Kidney epithelial cell (primary cell): ENCODE measurements at regions not wholly inside any gene's neighbourhood (a gene's known extent, or its start where the extent isn't known, plus 50 kb on each side); places are given as distances from the start of the nearest gene placed in this dataset.

Experiments
- DNase-seq: peaks from one replicate; pipeline ENCODE4 v3.0.0-alpha.2; 2010; ENCODE audit warnings: low read depth
- H3K27me3 ChIP-seq: 2 replicates; pipeline ENCODE4 v1.6.0; 2011; ENCODE audit warnings: low read length; ENCODE audit not compliant: control insufficient read depth, insufficient read depth
- H3K36me3 ChIP-seq: 2 replicates; pipeline ENCODE4 v1.5.1; 2011; ENCODE audit warnings: low read length; ENCODE audit not compliant: control insufficient read depth, insufficient read depth
- H3K4me3 ChIP-seq: 2 replicates; pipeline ENCODE4 v1.5.1; 2011; ENCODE audit warnings: low read depth, mild to moderate bottlenecking, control low read depth, low read length
- TF ChIP-seq, protein P1 (sequence below): IDR thresholded peaks from 2 replicates; pipeline ENCODE4 v1.5.1; 2011; ENCODE audit warnings: mild to moderate bottlenecking, moderate library complexity, low read length, control low read depth, inconsistent platforms; ENCODE audit not compliant: insufficient read depth, poor library complexity, severe bottlenecking

DNA sequence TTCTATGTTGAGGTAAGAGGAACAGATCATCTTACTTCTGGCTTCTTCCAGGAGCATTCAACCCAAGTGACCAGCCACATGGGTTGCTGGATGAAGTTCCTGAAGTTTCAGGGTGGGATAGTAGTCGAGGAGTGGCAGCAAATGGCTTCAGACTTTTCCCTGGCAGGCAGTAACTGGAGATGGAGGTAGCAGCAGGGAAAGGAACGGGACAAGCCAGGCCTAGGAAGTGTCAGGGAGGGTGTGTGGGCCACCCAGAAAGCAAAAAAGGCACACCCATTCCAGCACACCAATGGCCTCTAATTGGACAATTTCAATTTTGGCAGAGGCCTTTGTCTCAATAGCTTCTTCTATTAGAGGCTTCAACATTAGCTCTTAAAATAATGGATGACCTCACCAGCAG lies 498.6 kb upstream of the ATP11B start:
- Histone ChIP-seq H3K36me3 (no peaks in the 10 kb centered on the region), H3K27me3 (no peaks in the 10 kb centered on the region), H3K4me3 (no peak overlapping the region)
- DNase-seq = no peak
- TF ChIP-seq, protein P1, sequence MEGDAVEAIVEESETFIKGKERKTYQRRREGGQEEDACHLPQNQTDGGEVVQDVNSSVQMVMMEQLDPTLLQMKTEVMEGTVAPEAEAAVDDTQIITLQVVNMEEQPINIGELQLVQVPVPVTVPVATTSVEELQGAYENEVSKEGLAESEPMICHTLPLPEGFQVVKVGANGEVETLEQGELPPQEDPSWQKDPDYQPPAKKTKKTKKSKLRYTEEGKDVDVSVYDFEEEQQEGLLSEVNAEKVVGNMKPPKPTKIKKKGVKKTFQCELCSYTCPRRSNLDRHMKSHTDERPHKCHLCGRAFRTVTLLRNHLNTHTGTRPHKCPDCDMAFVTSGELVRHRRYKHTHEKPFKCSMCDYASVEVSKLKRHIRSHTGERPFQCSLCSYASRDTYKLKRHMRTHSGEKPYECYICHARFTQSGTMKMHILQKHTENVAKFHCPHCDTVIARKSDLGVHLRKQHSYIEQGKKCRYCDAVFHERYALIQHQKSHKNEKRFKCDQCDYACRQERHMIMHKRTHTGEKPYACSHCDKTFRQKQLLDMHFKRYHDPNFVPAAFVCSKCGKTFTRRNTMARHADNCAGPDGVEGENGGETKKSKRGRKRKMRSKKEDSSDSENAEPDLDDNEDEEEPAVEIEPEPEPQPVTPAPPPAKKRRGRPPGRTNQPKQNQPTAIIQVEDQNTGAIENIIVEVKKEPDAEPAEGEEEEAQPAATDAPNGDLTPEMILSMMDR = no peak

DNA sequence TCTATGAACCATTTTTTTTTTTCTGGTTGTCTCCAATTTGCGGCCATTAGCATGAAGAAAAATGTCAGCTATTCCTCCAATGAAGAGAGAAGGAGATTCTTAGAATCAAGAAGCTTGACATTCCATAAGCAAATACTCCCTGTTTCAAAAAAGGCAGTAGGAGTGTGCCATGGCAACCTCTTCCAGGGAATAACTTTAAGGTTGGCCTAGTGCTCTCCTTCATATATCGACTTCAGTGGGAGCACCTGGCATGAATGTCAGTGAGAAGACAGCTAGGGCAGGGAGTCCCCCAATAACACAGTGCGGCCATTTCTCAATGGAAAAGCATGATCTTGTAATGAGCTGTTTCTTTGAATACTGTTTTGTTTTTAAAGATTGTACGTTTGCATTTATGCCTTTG lies 493.0 kb upstream of the ATP11B start:
- TF ChIP-seq, protein P1 = no peak
- no peak overlapping the region for H3K4me3 ChIP-seq
- H3K27me3 ChIP-seq = no peaks in the 10 kb centered on the region
- no peaks in the 10 kb centered on the region for H3K36me3 ChIP-seq
- DNase-seq = no peak

DNA sequence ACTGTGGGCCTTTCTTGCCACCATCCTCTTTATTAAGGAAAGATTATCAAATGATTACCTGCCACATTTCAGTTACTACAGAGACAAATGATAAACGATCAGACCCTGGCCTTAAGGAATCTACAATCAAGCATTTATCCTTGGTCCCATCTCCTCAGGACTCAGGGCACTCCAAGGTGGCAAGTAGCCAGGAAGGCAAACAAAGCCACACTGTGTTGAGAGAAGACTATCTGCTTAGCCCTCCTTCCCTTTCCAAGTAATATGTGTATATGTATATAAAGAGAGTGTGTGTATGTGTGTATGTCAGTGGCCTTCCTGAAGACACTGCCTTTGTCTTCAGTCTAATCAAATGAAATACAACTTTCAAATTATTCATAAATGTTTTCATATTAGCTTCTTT lies 490.1 kb upstream of the ATP11B start:
- no peak for DNase-seq
- H3K4me3 ChIP-seq = no peak overlapping the region
- H3K36me3 ChIP-seq = no peaks in the 10 kb centered on the region
- TF ChIP-seq, protein P1 = no peak
- H3K27me3 ChIP-seq = no peaks in the 10 kb centered on the region

DNA sequence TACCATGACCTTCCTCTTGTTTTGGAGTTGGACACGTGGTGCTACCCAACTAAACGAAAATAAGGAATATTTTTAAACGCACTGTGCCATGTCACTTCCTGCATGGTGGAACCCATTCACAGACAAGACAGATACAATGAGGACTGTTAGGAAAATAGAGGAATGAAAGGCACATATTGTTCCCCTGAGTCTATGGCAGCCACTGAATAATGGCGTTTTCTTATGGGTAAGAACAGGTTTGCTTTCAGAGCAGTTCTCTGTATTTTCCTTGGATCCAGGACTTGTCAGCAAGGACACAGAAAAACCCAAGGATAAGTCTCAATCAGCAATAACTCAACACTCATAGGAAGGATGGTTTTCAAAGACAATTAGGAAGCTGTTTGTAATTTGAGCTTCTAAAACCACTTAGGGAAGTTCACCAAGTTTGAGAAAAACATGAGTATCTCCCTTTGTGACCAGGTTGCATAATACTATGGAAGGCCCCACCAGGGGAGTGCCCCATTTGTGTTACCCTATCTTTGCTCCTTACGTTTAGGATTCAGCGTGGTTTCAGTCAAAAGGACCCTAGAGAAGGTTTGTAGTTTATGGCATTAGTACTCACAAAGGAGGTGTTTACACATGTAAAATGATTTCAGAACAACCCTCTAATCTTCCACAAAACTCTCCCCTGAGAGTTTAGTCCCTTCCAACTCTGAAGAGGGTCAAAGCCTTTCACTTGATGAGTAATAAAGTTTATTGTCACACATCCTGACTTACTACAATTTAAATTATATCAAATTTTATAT lies 487.2 kb upstream of the ATP11B start:
- Histone ChIP-seq H3K36me3 (no peaks in the 10 kb centered on the region), H3K4me3 (no peak overlapping the region), H3K27me3 (no peaks in the 10 kb centered on the region)
- DNase-seq = no peak
- TF ChIP-seq, protein P1 = no peak

DNA sequence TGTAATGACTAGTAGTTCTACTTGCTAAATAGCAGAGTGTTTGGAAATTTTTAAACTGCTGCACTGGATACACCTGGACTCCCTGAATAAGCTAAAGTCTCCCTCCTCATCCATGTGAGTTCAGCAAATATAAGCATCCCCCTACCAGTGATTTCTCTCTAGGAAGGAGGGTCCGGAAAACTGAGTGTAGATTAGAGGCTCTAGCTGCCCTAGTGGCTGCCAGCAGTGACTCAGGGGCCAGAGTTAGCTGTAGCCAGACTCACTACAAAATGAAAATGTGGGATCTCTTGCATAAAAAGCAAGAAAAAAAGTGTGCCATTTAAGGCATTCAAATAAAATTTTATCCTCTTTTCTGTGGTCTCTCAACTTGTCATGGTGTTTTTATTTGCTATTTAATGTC lies 485.0 kb upstream of the ATP11B start:
- TF ChIP-seq, protein P1 = no peak
- no peaks in the 10 kb centered on the region for H3K27me3 ChIP-seq

DNA sequence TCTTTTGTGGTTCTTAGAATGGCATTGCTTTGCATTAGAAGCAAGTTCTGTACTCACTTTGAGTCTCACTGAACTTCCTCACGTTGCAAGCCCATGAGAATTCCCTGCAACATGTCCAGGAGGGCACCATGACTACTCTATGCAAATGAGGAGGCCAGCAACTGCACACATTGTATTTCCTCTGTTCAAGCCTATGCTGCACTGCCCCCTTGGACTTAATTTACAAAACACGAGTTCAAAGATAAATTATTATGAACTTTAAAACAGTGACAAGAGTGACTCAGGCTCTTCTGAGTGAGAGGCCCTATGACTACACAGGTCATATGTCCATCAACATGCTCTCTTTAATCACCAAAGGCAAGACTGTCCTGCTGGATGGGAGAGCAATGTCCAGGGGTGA lies 484.2 kb upstream of the ATP11B start:
- H3K4me3 ChIP-seq = no peak overlapping the region
- TF ChIP-seq, protein P1 = no peak
- no peaks in the 10 kb centered on the region for H3K27me3 ChIP-seq
- no peaks in the 10 kb centered on the region for H3K36me3 ChIP-seq
- DNase-seq = no peak

More for the DNA sequence above, 485.0 kb upstream of the ATP11B start:
- no peak overlapping the region for H3K4me3 ChIP-seq
- DNase-seq = no peak
- H3K36me3 ChIP-seq = no peaks in the 10 kb centered on the region
